Trophoblast cell (in vitro differentiated cells and primary cell): ENCODE measurements at regions not wholly inside any gene's neighbourhood (a gene's known extent, or its start where the extent isn't known, plus 50 kb on each side); places are given as distances from the start of the nearest gene placed in this dataset.

Source experiments
- DNase-seq, 2 donors: peaks; one replicate each; pipeline ENCODE4 v3.0.0-alpha.2; 2016
- H2AFZ ChIP-seq: 2 replicates; pipeline ENCODE4 v1.6.1; 2013; ENCODE audit warnings: low read length, moderate library complexity, mild to moderate bottlenecking; ENCODE audit not compliant: insufficient read depth, poor library complexity
- H2AK5ac ChIP-seq: 2 replicates; pipeline ENCODE4 v1.6.1; 2013; ENCODE audit warnings: mild to moderate bottlenecking, low read length
- H2BK120ac ChIP-seq: 2 replicates; pipeline ENCODE4 v1.6.1; 2013; ENCODE audit warnings: low read length, mild to moderate bottlenecking, moderate library complexity; ENCODE audit not compliant: insufficient read depth, poor library complexity
- H2BK12ac ChIP-seq: 2 replicates; pipeline ENCODE4 v1.6.1; 2013; ENCODE audit warnings: mild to moderate bottlenecking, low read length, moderate library complexity
- H2BK5ac ChIP-seq: 2 replicates; pipeline ENCODE4 v1.6.1; 2013; ENCODE audit warnings: low read length, low read depth, moderate library complexity, mild to moderate bottlenecking; ENCODE audit not compliant: poor library complexity
- H3K14ac ChIP-seq: 2 replicates; pipeline ENCODE4 v1.6.1; 2013; ENCODE audit warnings: mild to moderate bottlenecking, low read length
- H3K18ac ChIP-seq: 2 replicates; pipeline ENCODE4 v1.6.1; 2013; ENCODE audit warnings: mild to moderate bottlenecking, low read length
- H3K23ac ChIP-seq: 2 replicates; pipeline ENCODE4 v1.6.1; 2013; ENCODE audit warnings: low read length
- H3K27ac ChIP-seq: 2 replicates; pipeline ENCODE4 v1.5.1; 2013; ENCODE audit warnings: low read depth, mild to moderate bottlenecking, inconsistent platforms, low read length, moderate library complexity
- H3K27me3 ChIP-seq: 2 replicates; pipeline ENCODE4 v1.6.1; 2013; ENCODE audit warnings: inconsistent platforms, mild to moderate bottlenecking, low read length, moderate library complexity; ENCODE audit not compliant: insufficient read depth
- H3K36me3 ChIP-seq, 2 experiments: 1 replicate in 1 of 2; 2 replicates in 1 of 2; pipeline ENCODE4 v1.6.1; 2013; ENCODE audit warnings: low read length in 2 of 2, mild to moderate bottlenecking in 2 of 2, moderate library complexity in 1 of 2; ENCODE audit not compliant: insufficient read depth in 2 of 2, control insufficient read depth in 1 of 2
- H3K4ac ChIP-seq: 2 replicates; pipeline ENCODE4 v1.6.1; 2013; ENCODE audit warnings: low read depth, mild to moderate bottlenecking, low read length, moderate library complexity
- H3K4me1 ChIP-seq, 2 experiments: 1 replicate in 1 of 2; 2 replicates in 1 of 2; pipeline ENCODE4 v1.6.1; 2013; ENCODE audit warnings: low read length in 2 of 2, mild to moderate bottlenecking in 2 of 2, moderate library complexity in 1 of 2; ENCODE audit not compliant: insufficient read depth in 2 of 2, control insufficient read depth in 1 of 2
- H3K4me2 ChIP-seq: 2 replicates; pipeline ENCODE4 v1.6.1; 2013; ENCODE audit warnings: inconsistent platforms, mild to moderate bottlenecking, low read length, moderate library complexity
- H3K4me3 ChIP-seq: 2 replicates; pipeline ENCODE4 v1.5.1; 2013; ENCODE audit warnings: mild to moderate bottlenecking, low read depth, low read length, inconsistent platforms
- H3K79me1 ChIP-seq: one replicate; pipeline ENCODE4 v1.6.1; 2013; ENCODE audit warnings: low read length
- H3K79me2 ChIP-seq: 2 replicates; pipeline ENCODE4 v1.6.1; 2013; ENCODE audit warnings: low read length, mild to moderate bottlenecking; ENCODE audit not compliant: control insufficient read depth, insufficient read depth, poor library complexity
- H3K9ac ChIP-seq: 2 replicates; pipeline ENCODE4 v1.6.1; 2013; ENCODE audit warnings: mild to moderate bottlenecking, low read length
- H3K9me3 ChIP-seq: 2 replicates; pipeline ENCODE4 v1.6.1; 2013; ENCODE audit warnings: low read depth, mild to moderate bottlenecking, control low read depth, inconsistent platforms, low read length; ENCODE audit not compliant: insufficient read depth
- H4K12ac ChIP-seq: 2 replicates; pipeline ENCODE4 v1.6.1; 2013; ENCODE audit warnings: low read depth, mild to moderate bottlenecking, low read length, moderate library complexity
- H4K8ac ChIP-seq: 2 replicates; pipeline ENCODE4 v1.6.1; 2013; ENCODE audit warnings: low read depth, mild to moderate bottlenecking, low read length, moderate library complexity
- H4K91ac ChIP-seq: one replicate; pipeline ENCODE4 v1.6.1; 2013; ENCODE audit warnings: low read depth, mild to moderate bottlenecking, low read length, moderate library complexity
- WGBS: extraction: QIAGEN DNeasy Blood & Tissue Kit; methylation state at CpG from one replicate; pipeline ENCODE4 v1.1.7; 2013; ENCODE audit warnings: missing lambda C conversion rate; ENCODE audit not compliant: insufficient read length, insufficient coverage; ENCODE audit errors: extremely low coverage; 5-methylcytosine and 5-hydroxymethylcytosine counted together

DNA sequence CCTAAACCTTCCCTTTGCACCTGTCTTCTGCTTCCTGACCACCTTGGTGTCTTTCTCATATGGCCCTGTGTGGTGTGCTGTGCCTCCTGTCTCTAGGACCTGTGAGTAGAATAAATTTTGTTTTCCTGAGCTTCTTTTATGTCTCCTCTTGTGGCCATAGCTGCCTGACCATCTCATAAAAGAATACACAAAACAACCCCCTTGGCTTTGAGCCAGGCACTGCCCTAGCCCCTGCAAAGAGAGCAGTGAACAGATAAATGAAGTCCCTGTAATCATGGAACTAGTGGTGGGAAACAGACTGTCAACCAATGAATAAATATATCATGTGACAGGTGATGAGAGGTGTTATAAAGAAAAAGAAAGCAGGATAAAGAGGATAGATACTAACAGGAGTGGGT, 485.1 kb downstream of the CSNK1G3 start:
- Histone ChIP-seq H2AK5ac (no peak overlapping the region), H3K27ac (peak overlapping the region; percentile 51), H2BK120ac (peak overlapping the region; percentile 4), H3K4ac (no peak overlapping the region), H3K23ac (no peak overlapping the region), H3K9me3 (no peaks in the 10 kb centered on the region), H3K14ac (peak overlapping the region; percentile 33), H2BK5ac (no peak overlapping the region), H3K79me2 (no peaks in the 10 kb centered on the region), H4K8ac (peak overlapping the region; percentile 4), H4K91ac (peak overlapping the region; percentile 28), H3K36me3 (no peaks in the 10 kb centered on the region), H3K4me2 (no peak overlapping the region), H3K18ac (peak overlapping the region; percentile 72), H3K9ac (no peak overlapping the region), H3K4me3 (no peak overlapping the region), H3K4me1 (peaks cover 4 to 10% of the 10 kb centered on the region in 2 experiments), H3K27me3 (no peaks in the 10 kb centered on the region), H4K12ac (no peak overlapping the region), H2BK12ac (peak overlapping the region; percentile 9), H2AFZ (no peak overlapping the region), H3K79me1 (peaks cover 10% of the 10 kb centered on the region)
- DNase-seq = no peak

DNA sequence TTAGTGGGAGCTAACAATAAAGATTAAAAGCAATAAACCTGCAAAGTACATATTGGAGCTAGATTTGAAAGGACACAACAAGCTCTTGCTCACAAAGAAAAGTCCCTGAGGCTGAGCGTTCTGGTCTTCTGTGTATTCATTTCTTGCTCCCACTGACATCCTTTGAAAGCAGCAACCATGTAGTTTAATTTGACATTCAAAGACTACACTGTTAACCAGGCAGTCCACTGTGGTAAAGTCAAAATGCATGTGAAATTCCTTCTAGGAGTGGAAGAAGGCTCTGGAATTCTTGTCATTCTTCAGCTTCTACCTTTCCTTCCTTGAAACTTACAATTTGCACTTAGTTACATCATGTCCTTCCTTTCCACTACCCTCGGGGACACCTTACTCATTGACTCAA, 480.7 kb downstream of the CSNK1G3 start:
- H3K9ac ChIP-seq = no peak overlapping the region
- no peaks in the 10 kb centered on the region for H3K36me3 ChIP-seq
- no peak overlapping the region for H2BK120ac ChIP-seq
- DNase-seq = peak in 1 of 2 donors; percentile 48
- peaks cover 5% of the 10 kb centered on the region for H3K79me1 ChIP-seq
- no peak overlapping the region for H2AFZ ChIP-seq
- no peak overlapping the region for H3K4me3 ChIP-seq
- H3K4me1 ChIP-seq = peaks cover 2 to 11% of the 10 kb centered on the region in 2 experiments
- no peak overlapping the region for H2AK5ac ChIP-seq
- H4K91ac ChIP-seq = no peak overlapping the region
- peak overlapping the region; percentile 80 for H3K27ac ChIP-seq
- no peak overlapping the region for H4K12ac ChIP-seq
- H3K79me2 ChIP-seq = no peaks in the 10 kb centered on the region
- no peak overlapping the region for H2BK12ac ChIP-seq
- no peak overlapping the region for H4K8ac ChIP-seq
- peaks cover 2% of the 10 kb centered on the region for H3K9me3 ChIP-seq
- no CpG with 5 or more reads among the region's 2 CpGs for WGBS
- no peak overlapping the region for H3K18ac ChIP-seq
- no peak overlapping the region for H2BK5ac ChIP-seq
- no peak overlapping the region for H3K23ac ChIP-seq
- H3K27me3 ChIP-seq = no peaks in the 10 kb centered on the region
- H3K4ac ChIP-seq = no peak overlapping the region
- no peak overlapping the region for H3K14ac ChIP-seq
- H3K4me2 ChIP-seq = no peak overlapping the region

DNA sequence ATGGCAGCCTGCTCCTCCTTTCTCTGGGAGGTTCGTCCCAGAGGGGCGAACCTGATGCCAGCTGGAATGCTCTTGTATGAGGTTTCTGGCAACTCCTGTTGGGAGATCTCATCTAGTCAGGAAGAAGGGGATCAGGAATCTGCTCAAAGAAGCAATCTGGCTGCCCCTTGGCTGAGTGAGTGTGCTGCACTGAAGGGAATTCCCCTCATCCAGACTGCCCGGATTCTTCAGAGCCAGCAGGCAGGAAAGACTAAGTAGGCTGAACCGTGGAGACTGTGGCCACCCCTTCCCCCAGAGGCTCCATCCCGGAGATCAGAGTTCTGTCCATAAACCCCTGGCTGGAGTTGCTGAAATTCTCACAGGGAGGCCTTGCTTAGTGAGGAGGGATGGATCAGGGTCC, 476.0 kb downstream of the CSNK1G3 start:
- H3K27ac ChIP-seq = no peak overlapping the region
- no peak overlapping the region for H3K4me3 ChIP-seq
- peaks cover 2 to 5% of the 10 kb centered on the region in 2 experiments for H3K4me1 ChIP-seq
- no peak overlapping the region for H2BK12ac ChIP-seq
- no peak overlapping the region for H2AFZ ChIP-seq
- no peak overlapping the region for H3K18ac ChIP-seq
- no peak overlapping the region for H4K91ac ChIP-seq
- H2BK5ac ChIP-seq = no peak overlapping the region
- no peak overlapping the region for H2AK5ac ChIP-seq
- peak in 1 of 2 donors; percentile 4 for DNase-seq
- H3K9ac ChIP-seq = no peak overlapping the region
- H3K9me3 ChIP-seq = peaks cover 2% of the 10 kb centered on the region
- H3K4me2 ChIP-seq = no peak overlapping the region
- H3K27me3 ChIP-seq = no peaks in the 10 kb centered on the region
- no peak overlapping the region for H2BK120ac ChIP-seq
- H3K4ac ChIP-seq = no peak overlapping the region
- no CpG with 5 or more reads among the region's 5 CpGs for WGBS
- peaks cover 2% of the 10 kb centered on the region for H3K79me1 ChIP-seq
- H3K36me3 ChIP-seq = no peaks in the 10 kb centered on the region
- no peak overlapping the region for H4K12ac ChIP-seq
- H3K79me2 ChIP-seq = no peaks in the 10 kb centered on the region
- no peak overlapping the region for H3K14ac ChIP-seq
- H3K23ac ChIP-seq = no peak overlapping the region
- no peak overlapping the region for H4K8ac ChIP-seq

DNA sequence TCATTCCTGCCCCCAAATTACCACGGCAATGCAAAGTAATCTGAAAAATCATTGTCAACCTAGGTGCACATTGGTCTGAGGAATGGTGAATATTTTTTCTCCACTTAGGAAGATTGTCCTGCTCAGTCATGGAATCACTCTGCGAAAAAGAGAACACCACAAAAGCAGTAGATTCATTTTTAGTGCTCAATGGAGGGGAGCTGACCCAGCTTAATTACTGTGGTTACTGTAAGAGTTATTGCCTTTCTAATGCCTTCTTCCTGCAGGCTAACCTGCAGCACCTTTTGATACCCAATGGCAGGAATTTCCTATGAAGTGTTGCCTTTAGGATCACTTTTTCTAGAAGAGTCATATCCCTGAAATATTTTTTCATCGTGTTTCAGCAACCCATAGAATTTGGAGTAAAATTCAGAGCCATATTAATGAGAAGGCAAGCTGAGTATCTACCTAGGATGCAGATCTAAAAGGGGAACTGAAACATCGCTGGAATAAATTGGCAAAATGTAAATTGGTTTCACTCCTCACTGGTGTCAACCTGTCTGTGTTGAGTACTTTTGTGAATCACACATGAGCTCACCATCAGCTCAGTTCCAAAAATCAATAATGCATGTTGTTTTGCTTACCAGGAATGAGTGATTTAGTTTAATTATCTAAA, 464.5 kb downstream of the CSNK1G3 start:
- H3K18ac ChIP-seq = no peak overlapping the region
- no peak overlapping the region for H4K8ac ChIP-seq
- H3K9ac ChIP-seq = no peak overlapping the region
- no peak overlapping the region for H3K14ac ChIP-seq
- H3K4me3 ChIP-seq = no peak overlapping the region
- no peaks in the 10 kb centered on the region for H3K79me1 ChIP-seq
- no peaks in the 10 kb centered on the region for H3K79me2 ChIP-seq
- no CpG with 5 or more reads among the region's 4 CpGs for WGBS
- H3K27ac ChIP-seq = no peak overlapping the region
- H3K4me2 ChIP-seq = no peak overlapping the region
- H3K23ac ChIP-seq = no peak overlapping the region
- no peak overlapping the region for H2AFZ ChIP-seq
- no peak overlapping the region for H2AK5ac ChIP-seq
- H3K4me1 ChIP-seq = no peaks in the 10 kb centered on the region
- no peak overlapping the region for H4K91ac ChIP-seq
- no peak overlapping the region for H4K12ac ChIP-seq
- H2BK5ac ChIP-seq = no peak overlapping the region
- no peak for DNase-seq
- H2BK12ac ChIP-seq = no peak overlapping the region
- H3K27me3 ChIP-seq = no peaks in the 10 kb centered on the region
- no peaks in the 10 kb centered on the region for H3K9me3 ChIP-seq
- no peak overlapping the region for H2BK120ac ChIP-seq
- H3K36me3 ChIP-seq = no peaks in the 10 kb centered on the region
- no peak overlapping the region for H3K4ac ChIP-seq
